Ovary (tissue), 3 donors: ENCODE measurements at regions not wholly inside any gene's neighbourhood (a gene's known extent, or its start where the extent isn't known, plus 50 kb on each side); places are given as distances from the start of the nearest gene placed in this dataset.

Source experiments
- POLR2A ChIP-seq: fragments of 450-650 bp; IDR thresholded peaks from one replicate; pipeline ENCODE4 v1.6.1; 2017; ENCODE audit warnings: antibody characterized with exemption, mild to moderate bottlenecking, moderate library complexity
- TF ChIP-seq, protein P1 (sequence below), 3 donors: fragments of 450-650 bp in 2 of 3; fragments of 200-600 bp in 1 of 3; IDR thresholded peaks; one replicate each; pipeline versions ENCODE4 v1.5.1 to v1.8.0; 2016 to 2022; ENCODE audit warnings: antibody characterized with exemption in 3 of 3, mild to moderate bottlenecking in 1 of 3
- donor health status: DM: no; HTN: no; CAD: no.

DNA sequence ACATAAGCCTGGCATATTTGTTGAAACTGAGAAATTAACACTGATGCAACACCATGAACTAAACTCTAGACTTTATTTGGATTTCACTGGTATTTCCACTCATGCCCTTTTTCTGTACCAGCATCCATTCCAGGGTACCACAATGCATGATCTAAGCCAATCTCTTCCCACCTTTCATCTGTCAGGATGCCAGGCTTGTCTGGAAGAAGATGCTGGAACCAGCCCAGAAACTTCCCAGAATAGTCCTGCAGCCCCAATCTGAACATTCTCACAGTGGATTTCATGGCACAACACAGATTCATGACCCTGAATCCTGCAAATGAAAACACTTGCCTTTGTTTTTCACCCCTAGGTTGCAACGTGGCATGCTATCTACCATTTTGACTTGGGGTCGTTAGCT, 189.3 kb upstream of the LHX5 start:
- TF ChIP-seq, protein P1, sequence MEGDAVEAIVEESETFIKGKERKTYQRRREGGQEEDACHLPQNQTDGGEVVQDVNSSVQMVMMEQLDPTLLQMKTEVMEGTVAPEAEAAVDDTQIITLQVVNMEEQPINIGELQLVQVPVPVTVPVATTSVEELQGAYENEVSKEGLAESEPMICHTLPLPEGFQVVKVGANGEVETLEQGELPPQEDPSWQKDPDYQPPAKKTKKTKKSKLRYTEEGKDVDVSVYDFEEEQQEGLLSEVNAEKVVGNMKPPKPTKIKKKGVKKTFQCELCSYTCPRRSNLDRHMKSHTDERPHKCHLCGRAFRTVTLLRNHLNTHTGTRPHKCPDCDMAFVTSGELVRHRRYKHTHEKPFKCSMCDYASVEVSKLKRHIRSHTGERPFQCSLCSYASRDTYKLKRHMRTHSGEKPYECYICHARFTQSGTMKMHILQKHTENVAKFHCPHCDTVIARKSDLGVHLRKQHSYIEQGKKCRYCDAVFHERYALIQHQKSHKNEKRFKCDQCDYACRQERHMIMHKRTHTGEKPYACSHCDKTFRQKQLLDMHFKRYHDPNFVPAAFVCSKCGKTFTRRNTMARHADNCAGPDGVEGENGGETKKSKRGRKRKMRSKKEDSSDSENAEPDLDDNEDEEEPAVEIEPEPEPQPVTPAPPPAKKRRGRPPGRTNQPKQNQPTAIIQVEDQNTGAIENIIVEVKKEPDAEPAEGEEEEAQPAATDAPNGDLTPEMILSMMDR (IDR thresholded peaks at IDR 0.05) = no peak
- TF ChIP-seq POLR2A = no peak
